IMR-90 (cell line): ENCODE measurements at regions not wholly inside any gene's neighbourhood (a gene's known extent, or its start where the extent isn't known, plus 50 kb on each side); places are given as distances from the start of the nearest gene placed in this dataset.

Source experiments
- ATAC-seq: fragments of 200-7000 bp; cut with Tn5 transposase; 2 replicates; pipeline ENCODE4 v1.9.1; 2020; ENCODE audit warnings: low read depth, mild to moderate bottlenecking, moderate library complexity
- BruUV-seq: library from RNA; stranded (reverse); fragments of 400-500 nt; replicated peaks from 2 replicates; lab custom pipeline; 2021; lab: Mats Ljungman, UMichigan
- CTCF ChIA-PET: fragments of 300-600 bp; formaldehyde crosslinking; extraction: SDS; loops from one replicate; lab custom pipeline; 2021; ENCODE audit warnings: antibody characterized with exemption; lab: Yijun Ruan, JAX
- POLR2A ChIA-PET: fragments of 300-600 bp; sonication (Branson Sonifier 250); formaldehyde crosslinking; loops from one replicate; lab custom pipeline; 2022; ENCODE audit warnings: antibody characterized with exemption; ENCODE audit not compliant: unreplicated experiment; lab: Charles Lee
- DNase-seq: peaks from one replicate; pipeline ENCODE4 v3.0.0; 2013
- H2AFZ ChIP-seq: replicated peaks from 2 replicates; pipeline ENCODE3; 2013; ENCODE audit warnings: low read length, mild to moderate bottlenecking; ENCODE audit not compliant: poor library complexity
- H2AK5ac ChIP-seq: 2 replicates; pipeline ENCODE4 v1.6.1; 2013; ENCODE audit warnings: low read depth, low read length, inconsistent platforms
- H2AK9ac ChIP-seq: replicated peaks from 2 replicates; pipeline ENCODE3; 2013; ENCODE audit warnings: mild to moderate bottlenecking, low read depth, low read length, moderate library complexity; ENCODE audit not compliant: poor library complexity
- H2BK120ac ChIP-seq: 2 replicates; pipeline ENCODE4 v1.6.1; 2013; ENCODE audit warnings: low read depth, low read length, inconsistent platforms
- H2BK15ac ChIP-seq: 3 replicates; pipeline ENCODE4 v1.6.1; 2013; ENCODE audit warnings: low read depth, low read length, inconsistent platforms
- H2BK20ac ChIP-seq: 2 replicates; pipeline ENCODE4 v1.6.1; 2013; ENCODE audit warnings: low read depth, mild to moderate bottlenecking, inconsistent platforms, low read length, moderate library complexity
- H2BK5ac ChIP-seq: 2 replicates; pipeline ENCODE4 v1.6.1; 2013; ENCODE audit warnings: mild to moderate bottlenecking, low read depth, low read length, inconsistent platforms; ENCODE audit not compliant: poor library complexity, severe bottlenecking
- H3K14ac ChIP-seq: replicated peaks from 2 replicates; pipeline ENCODE4 v1.6.1; 2013; ENCODE audit warnings: low read depth, low read length, inconsistent platforms
- H3K18ac ChIP-seq: 2 replicates; pipeline ENCODE4 v1.6.1; 2013; ENCODE audit warnings: low read depth, low read length, control low read depth
- H3K23ac ChIP-seq: 2 replicates; pipeline ENCODE4 v1.6.1; 2013; ENCODE audit warnings: low read depth, low read length, inconsistent platforms
- H3K27ac ChIP-seq: 2 replicates; pipeline ENCODE4 v1.5.1; 2013; ENCODE audit warnings: mild to moderate bottlenecking, control low read depth, low read length; ENCODE audit not compliant: insufficient read depth
- H3K27me3 ChIP-seq: 2 replicates; pipeline ENCODE4 v1.6.1; 2013; ENCODE audit warnings: low read length; ENCODE audit not compliant: control insufficient read depth, insufficient read depth
- H3K36me3 ChIP-seq: 2 replicates; pipeline ENCODE4 v1.6.1; 2013; ENCODE audit warnings: low read length, mixed read lengths; ENCODE audit not compliant: control insufficient read depth, insufficient read depth
- H3K4ac ChIP-seq: 2 replicates; pipeline ENCODE4 v1.6.1; 2013; ENCODE audit warnings: low read depth, low read length, inconsistent platforms
- H3K4me1 ChIP-seq: 2 replicates; pipeline ENCODE4 v1.6.1; 2013; ENCODE audit warnings: low read length, mixed read lengths; ENCODE audit not compliant: control insufficient read depth, insufficient read depth
- H3K4me2 ChIP-seq: 2 replicates; pipeline ENCODE4 v1.6.1; 2013; ENCODE audit warnings: low read depth, mild to moderate bottlenecking, control low read depth, low read length, moderate library complexity
- H3K4me3 ChIP-seq: 2 replicates; pipeline ENCODE4 v1.5.1; 2013; ENCODE audit warnings: low read depth, mild to moderate bottlenecking, control low read depth, low read length, moderate library complexity; ENCODE audit not compliant: insufficient read depth
- H3K56ac ChIP-seq: 2 replicates; pipeline ENCODE4 v1.6.1; 2013; ENCODE audit warnings: low read length, inconsistent platforms; ENCODE audit not compliant: insufficient read depth; ENCODE audit errors: extremely low read depth
- H3K79me1 ChIP-seq, 2 experiments: 2 replicates each; pipeline ENCODE4 v1.6.1; 2013; ENCODE audit warnings: low read length in 2 of 2, inconsistent platforms in 1 of 2, low read depth in 1 of 2
- H3K9ac ChIP-seq: 2 replicates; pipeline ENCODE4 v1.6.1; 2013; ENCODE audit warnings: low read depth, low read length, control low read depth
- H3K9me1 ChIP-seq: 2 replicates; pipeline ENCODE4 v1.6.1; 2013; ENCODE audit warnings: low read length, inconsistent platforms; ENCODE audit not compliant: insufficient read depth
- H3K9me3 ChIP-seq: 2 replicates; pipeline ENCODE4 v1.6.1; 2013; ENCODE audit warnings: low read length; ENCODE audit not compliant: control insufficient read depth, insufficient read depth
- H4K20me1 ChIP-seq: 2 replicates; pipeline ENCODE4 v1.6.1; 2013; ENCODE audit warnings: low read length, inconsistent platforms; ENCODE audit not compliant: insufficient read depth
- H4K5ac ChIP-seq: 2 replicates; pipeline ENCODE4 v1.6.1; 2013; ENCODE audit warnings: mild to moderate bottlenecking, low read depth, low read length, control low read depth
- H4K8ac ChIP-seq, 2 experiments: 2 replicates each; pipeline ENCODE4 v1.6.1; 2013; ENCODE audit warnings: low read depth in 2 of 2, low read length in 2 of 2, control low read depth in 1 of 2, inconsistent platforms in 1 of 2
- H4K91ac ChIP-seq: 2 replicates; pipeline ENCODE4 v1.6.1; 2013; ENCODE audit warnings: low read depth, low read length, inconsistent platforms; ENCODE audit not compliant: insufficient read depth
- CEBPB ChIP-seq: IDR thresholded peaks from 2 replicates; pipeline ENCODE4 v1.6.1; 2012; ENCODE audit warnings: low read depth, low read length, improper control_type of control experiment
- CHD1 ChIP-seq: IDR thresholded peaks from 2 replicates; pipeline ENCODE4 v1.6.1; 2012; ENCODE audit warnings: low read depth, low read length, improper control_type of control experiment
- ELK1 ChIP-seq: fragments of 150-350 bp; IDR thresholded peaks from 2 replicates; pipeline ENCODE4 v1.6.1; 2016; ENCODE audit warnings: low read depth, mild to moderate bottlenecking, low read length, moderate library complexity, borderline replicate concordance
- MAFK ChIP-seq: IDR thresholded peaks from 2 replicates; pipeline ENCODE4 v1.6.1; 2012; ENCODE audit warnings: low read depth, low read length, improper control_type of control experiment
- NFE2L2 ChIP-seq: fragments of 150-350 bp; IDR thresholded peaks from 2 replicates; pipeline ENCODE4 v1.6.1; 2016; ENCODE audit warnings: low read depth, mild to moderate bottlenecking, low read length
- USF2 ChIP-seq: fragments of 150-350 bp; IDR thresholded peaks from 2 replicates; pipeline ENCODE4 v1.6.1; 2017; ENCODE audit warnings: mild to moderate bottlenecking, antibody characterized with exemption, low read length, low read depth
- WGBS, 2 experiments: methylation state at CpG; one replicate each; pipeline versions ENCODE4 v1.1.5 to v1.1.7; 2013; ENCODE audit warnings: missing lambda C conversion rate in 2 of 2; ENCODE audit not compliant: insufficient read length in 1 of 2; ENCODE audit errors: extremely low coverage in 2 of 2; 5-methylcytosine and 5-hydroxymethylcytosine counted together
- dilution Hi-C: fragments of 300-500 bp; cut with HindIII; formaldehyde crosslinking; loops from one replicate; pipeline ENCODE4 v1.14.3; 2018; ENCODE audit warnings: low sequenced_read_pairs; ENCODE audit not compliant: unreplicated experiment
- in situ Hi-C: fragments of 300-500 bp; cut with MboI; formaldehyde crosslinking; loops from 3 replicates; pipeline ENCODE4 v1.14.3; 2019; ENCODE audit warnings: low sequenced_read_pairs, inconsistent platforms, mixed read lengths
- intact Hi-C: fragments of 100-400 bp; cut with micrococcal nuclease; formaldehyde crosslinking; loops from 2 replicates; pipeline ENCODE4 v1.10.0; 2022

GRCh38 chr6:87941556-87942358, 105.9 kb upstream of the SPACA1 start:
- no peak overlapping the region for H3K18ac ChIP-seq
- CTCF ChIA-PET = no interaction called here
- no peak overlapping the region for H2BK20ac ChIP-seq
- no peak overlapping the region for H3K4ac ChIP-seq
- H2AK9ac ChIP-seq = no peak overlapping the region
- no peak overlapping the region for H2AK5ac ChIP-seq
- no peak overlapping the region for H3K14ac ChIP-seq
- H3K36me3 ChIP-seq = no peaks in the 10 kb centered on the region
- no peaks in the 10 kb centered on the region for H4K20me1 ChIP-seq
- no peaks in the 10 kb centered on the region for H3K4me1 ChIP-seq
- no peak overlapping the region for H4K8ac ChIP-seq
- H2AFZ ChIP-seq = no peak overlapping the region
- intact Hi-C loops = loop anchor here (10.0 kb wide), 1 partner anchor 467 kb away; the partner anchor contains the start of gene SLC35A1
- DNase-seq (no peak), ATAC-seq (no peak)
- in situ Hi-C loops = loop anchor here (25.0 kb wide), 1 partner anchor 846 kb away; no protein-coding TSS in a partner anchor
- H4K91ac ChIP-seq = no peak overlapping the region
- no peak overlapping the region for H3K4me2 ChIP-seq
- H2BK120ac ChIP-seq = no peak overlapping the region
- dilution Hi-C loops = no loop called here
- H3K9me1 ChIP-seq = no peaks in the 10 kb centered on the region
- no peak overlapping the region for H4K5ac ChIP-seq
- H3K23ac ChIP-seq = no peak overlapping the region
- no TSS peak for BruUV-seq
- peaks cover 10% of the 10 kb centered on the region for H3K27me3 ChIP-seq
- no peak overlapping the region for H3K56ac ChIP-seq
- no peak for TF ChIP-seq ELK1
- TF ChIP-seq NFE2L2 = peak; percentile 71
- no peak for TF ChIP-seq USF2
- TF ChIP-seq CEBPB = no peak
- TF ChIP-seq MAFK = no peak
- no peak for TF ChIP-seq CHD1
- no peak overlapping the region for H3K9ac ChIP-seq
- no peak overlapping the region for H2BK5ac ChIP-seq
- no peaks in the 10 kb centered on the region for H3K79me1 ChIP-seq
- H3K27ac ChIP-seq = no peak overlapping the region
- no peaks in the 10 kb centered on the region for H3K9me3 ChIP-seq
- H3K4me3 ChIP-seq = no peak overlapping the region
- no CpG with 5 or more reads among the region's 2 CpGs for WGBS, 2 experiments
- POLR2A ChIA-PET = no interaction called here
- H2BK15ac ChIP-seq = no peak overlapping the region
